Activated CD8-positive, alpha-beta memory T cell treated with anti-CD3 and anti-CD28 coated beads, Interleukin-2, amount 50 U/mL, for 48 hours (primary cell): ENCODE measurements at regions not wholly inside any gene's neighbourhood (a gene's known extent, or its start where the extent isn't known, plus 50 kb on each side); places are given as distances from the start of the nearest gene placed in this dataset.
"Not testable (repeated sequence)": the region's sequence is repeated elsewhere in the genome, so short reads cannot be mapped to it uniquely, and the experiment has no call there.

ENCODE experiments used
- DNase-seq: peaks from one replicate; pipeline ENCODE4 v3.0.0-alpha.2; 2020

GRCh38 chr16:9597967-9598730, 506.7 kb downstream of the HAPSTR1 start:
- no peak for DNase-seq

DNA sequence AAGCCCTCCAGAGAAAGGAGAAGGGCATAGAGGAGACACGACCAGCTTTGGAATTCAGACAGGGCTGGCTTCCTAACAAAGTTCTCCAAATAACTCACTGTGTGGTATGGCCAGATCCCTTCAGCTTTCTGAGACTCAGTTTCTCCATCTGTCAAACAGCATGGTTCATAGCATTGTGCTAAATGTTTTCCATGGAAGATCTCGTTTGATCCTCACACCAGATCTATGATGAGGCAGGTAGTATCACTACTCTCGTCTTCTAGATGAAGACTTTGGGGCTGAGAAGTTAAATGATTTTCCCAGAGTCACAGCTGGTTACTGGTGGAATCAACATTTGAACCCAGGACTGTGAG, 507.3 kb downstream of the HAPSTR1 start:
- DNase-seq, result no peak

DNA sequence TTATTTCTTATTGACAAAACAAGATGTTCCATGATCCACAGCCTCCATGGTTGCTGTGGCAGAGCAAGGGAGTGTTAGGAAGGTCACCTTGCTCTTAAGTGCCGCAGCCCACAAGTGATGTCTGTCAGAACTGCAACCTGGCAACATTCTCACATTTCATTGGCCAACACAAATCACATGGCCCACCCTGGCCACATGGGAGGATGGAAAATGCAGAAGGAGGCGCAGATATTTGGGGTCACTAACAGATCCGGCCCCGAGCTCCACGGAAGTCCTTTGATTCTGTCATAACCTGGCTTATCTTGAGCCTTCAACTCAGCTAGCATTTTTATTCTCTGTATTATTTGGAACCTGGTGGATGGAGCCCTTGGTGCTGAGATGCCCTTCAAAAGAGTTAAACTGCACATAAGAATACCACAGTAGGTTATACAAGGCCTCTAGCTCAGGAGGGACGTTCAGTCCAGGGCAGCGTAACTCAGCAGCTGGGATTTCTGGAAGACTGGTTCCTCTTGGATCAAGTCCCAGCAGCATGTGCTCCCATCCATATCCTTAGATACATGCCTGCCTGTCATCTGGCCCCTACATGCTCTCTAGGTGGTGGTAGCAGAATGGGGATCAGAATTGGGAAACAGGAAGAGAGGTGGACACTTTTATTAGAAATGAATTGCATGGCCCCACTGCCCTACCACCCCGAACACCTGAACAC, 508.1 kb downstream of the HAPSTR1 start:
- DNase-seq, result no peak

GRCh38 chr16:9602189-9602588, 510.7 kb downstream of the HAPSTR1 start:
- no peak for DNase-seq

GRCh38 chr16:9603316-9603715, 511.9 kb downstream of the HAPSTR1 start:
- no peak for DNase-seq

DNA sequence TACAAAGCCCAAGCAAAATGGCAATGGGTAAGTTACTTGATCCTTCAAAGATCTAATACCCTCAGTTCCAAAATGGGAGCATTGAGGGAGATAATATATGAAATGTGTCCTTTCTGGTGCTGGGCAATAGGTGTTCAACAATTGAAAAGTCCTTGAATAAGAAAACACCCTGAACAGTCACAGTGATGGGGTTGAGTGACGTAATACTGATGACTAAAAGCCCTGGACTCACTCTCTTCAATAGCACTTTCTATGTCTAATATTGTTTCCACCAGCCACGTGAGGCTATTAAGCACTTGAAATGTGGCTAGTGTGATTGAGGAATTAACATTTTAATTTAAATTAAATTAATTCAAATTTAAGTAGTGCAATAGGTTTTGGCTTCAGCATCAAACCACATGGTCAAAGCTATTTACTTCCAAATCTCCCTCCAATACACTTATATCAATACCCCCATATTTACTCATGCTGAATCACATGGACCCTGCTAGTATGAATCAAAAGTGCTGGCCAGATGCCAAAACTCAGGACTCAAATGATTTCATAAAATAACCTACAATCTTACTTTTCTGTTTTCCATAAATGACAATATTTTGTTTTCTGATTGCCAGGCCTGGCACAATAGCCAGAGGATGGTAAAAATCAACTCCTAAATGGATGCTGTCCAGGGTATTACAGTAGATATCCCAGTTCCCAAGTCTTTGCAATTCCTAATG, 516.2 kb downstream of the HAPSTR1 start:
- no peak for DNase-seq

DNA sequence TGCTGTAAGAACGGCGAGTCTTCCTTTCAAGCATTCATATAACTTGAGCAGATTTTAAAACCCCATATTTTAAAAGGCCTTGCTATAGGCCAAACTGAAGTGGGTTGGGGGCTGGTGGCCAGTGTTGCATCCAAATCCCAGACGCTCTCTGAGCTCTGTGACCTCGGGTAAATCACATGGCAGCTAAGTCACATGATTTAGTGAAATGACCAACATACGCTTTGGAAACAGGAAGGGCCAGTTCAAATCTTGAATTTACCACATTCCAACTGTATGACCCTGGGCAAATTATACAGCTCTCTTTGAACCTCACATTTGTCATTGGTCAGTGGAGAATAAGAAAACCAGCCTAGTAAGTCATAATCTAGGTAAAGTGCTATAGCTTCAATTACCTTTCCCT, 519.3 kb downstream of the HAPSTR1 start:
- DNase-seq, result no peak

DNA sequence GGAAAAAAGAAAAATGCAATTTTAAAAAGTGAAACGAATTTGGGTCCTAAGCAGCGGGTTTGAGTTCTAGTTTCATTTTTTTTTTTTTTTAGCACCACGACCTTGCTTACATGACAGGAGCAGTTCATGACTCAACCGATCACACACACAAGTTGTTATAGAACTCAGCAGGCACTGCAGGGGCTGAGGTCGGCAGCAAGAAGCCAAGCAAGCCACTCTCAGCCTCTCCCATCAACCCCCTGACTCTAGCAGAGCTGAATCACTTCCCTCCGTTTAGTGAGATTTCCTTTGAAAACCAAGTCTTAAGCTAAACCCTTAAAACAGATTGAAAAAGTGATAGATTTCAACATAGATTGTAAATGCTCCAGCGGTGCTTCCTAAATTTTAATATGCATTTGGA, 520.8 kb downstream of the HAPSTR1 start:
- no peak for DNase-seq

- DNase-seq, result no peak
Observed at GRCh38 chr16:9614389-9614788, 522.9 kb downstream of the HAPSTR1 start.

DNA sequence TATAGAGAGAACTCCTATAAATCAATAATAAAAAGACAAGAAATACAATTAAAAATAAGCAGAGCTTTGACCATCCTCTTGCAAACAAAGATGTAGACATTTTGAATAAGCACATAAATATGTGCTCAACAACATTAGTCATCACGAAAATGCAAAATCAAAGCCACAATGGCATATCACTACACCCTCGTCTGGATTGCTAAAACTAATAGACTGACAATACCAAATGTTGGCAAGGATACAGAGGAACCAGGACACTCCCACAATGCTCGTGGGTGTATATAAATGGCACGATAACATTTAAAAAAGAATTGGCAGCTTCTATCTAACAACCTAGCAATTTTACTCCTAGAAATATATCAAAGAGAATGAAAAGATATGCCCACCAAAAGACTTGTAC, 530.8 kb downstream of the HAPSTR1 start:
- no peak for DNase-seq

DNA sequence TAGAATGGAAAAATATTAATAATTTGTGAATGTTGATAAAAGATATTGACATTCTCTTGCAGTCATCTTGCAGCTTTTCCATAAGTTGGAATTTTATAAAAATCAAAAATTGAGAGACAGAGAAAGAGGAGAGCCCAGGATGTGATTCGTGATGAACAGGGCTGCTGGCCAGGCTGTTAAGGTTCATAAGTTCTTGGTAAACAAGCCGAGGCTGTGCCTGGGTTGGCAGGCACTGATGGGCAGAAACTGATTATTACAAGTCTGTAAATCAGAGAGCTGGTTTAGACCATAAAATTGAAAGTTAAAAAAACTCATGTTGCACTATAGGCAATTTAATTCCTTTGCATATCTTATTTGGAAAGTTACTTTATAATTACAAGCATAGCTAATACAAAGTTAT, 533.7 kb downstream of the HAPSTR1 start:
- DNase-seq, result no peak

DNA sequence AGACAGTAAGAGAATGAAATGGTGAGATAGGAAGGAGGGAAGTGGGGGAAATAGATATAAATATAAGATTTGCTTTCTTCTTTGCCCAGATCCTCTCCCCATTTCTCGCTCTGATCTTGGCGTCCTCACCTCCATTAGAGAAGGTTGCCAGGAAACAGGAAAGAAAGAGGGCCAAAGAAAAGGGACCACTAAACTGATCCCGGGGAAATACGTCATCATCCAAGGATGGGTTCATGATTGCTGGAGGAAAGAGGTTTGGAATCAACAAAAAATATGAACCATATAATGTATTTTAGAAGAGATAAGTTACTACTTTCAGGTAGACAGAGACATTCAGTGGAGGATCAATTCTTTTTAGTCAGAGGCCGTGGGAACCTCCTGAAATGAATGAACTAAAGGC, 536.0 kb downstream of the HAPSTR1 start:
- DNase-seq, result no peak

DNA sequence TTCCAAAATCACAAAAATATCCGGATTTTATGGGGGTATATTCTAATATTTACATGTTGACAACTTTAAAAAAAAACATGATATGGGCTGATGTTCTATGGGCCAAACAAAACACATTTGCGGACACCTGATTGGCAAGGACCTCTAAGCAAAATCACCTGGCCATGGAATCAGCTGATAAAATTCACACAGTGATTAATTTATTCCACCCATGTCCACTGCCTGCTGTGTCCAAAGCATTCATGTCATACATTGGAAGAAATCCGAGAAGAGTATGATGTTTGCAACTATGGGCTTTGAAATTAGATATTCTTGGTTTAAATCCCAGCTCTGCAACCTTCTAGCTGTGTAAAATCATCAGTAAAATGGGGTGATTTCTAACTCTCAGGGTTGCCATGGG, 538.7 kb downstream of the HAPSTR1 start:
- no peak for DNase-seq

GRCh38 chr16:9630985-9631384, 539.5 kb downstream of the HAPSTR1 start:
- DNase-seq, result no peak

DNA sequence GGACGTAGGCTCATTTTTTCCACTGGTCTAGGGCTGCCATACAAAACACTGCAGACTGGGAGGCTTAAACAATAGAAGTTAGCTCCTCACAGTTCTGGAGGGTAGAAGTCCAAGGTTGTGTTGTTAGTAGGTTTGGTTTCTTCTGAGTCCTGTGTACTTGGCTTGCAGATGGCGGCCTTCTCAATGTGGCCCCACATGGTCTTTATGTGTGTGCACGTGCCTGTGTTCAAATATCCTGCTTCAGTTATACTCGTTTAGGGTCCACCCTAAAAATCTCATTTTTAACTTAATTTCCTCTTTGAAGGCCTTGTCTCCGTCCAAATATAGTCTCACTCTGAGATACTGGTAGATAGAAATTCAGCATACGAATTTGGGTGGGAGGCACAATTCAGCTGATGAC, 542.4 kb downstream of the HAPSTR1 start:
- DNase-seq, result no peak

DNA sequence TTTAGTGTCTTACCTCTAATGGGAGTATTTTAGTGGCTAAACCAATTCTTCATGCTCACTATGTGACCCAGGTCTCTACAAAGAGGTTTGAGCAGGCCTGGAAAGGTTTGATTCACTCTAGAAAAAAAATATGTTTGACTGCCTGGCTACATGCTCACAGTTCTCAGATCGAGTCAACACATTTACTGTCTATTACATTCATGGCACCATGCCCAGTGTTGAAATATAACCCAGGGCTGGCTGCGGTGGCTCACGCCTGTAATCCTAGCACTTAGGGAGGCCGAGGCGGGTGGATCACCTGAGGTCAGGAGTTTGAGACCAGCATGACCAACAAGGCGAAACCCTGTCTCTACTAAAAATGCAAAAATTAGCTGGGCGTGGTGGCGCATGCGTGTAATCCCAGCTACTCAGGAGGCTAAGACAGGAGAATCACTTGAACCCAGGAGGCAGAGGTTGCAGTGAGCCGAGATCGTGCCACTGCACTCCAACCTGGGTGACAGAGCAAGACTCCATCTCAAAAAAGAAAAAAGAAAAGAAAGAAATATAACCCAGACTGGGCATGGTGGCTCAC, 543.8 kb downstream of the HAPSTR1 start:
- not testable (repeated sequence) for DNase-seq

GRCh38 chr16:9644258-9644657, 538.0 kb downstream of the GRIN2A start:
- DNase-seq, result no peak

DNA sequence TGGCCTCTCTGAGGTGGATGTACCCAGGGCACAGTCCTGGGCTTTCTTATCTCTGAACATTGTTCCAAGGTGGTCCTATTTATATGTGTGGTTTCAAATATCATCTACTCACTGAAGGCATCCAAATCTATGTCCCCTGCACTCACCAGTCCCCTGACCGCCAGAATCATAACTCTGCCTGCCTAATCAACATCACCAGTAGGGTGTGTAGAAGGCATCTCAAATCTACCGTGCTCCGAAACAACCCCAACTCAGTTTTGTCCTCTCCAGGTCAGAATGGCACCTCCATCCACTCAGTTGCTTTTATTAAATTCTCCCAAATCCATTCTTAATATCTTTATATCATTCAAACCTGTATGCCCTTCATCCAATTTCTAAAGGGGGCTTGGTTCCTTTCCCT, 536.3 kb downstream of the GRIN2A start:
- DNase-seq, result no peak

GRCh38 chr16:9647981-9648701, 534.1 kb downstream of the GRIN2A start:
- no peak for DNase-seq

- no peak for DNase-seq
Observed at GRCh38 chr16:9650284-9650683, 531.9 kb downstream of the GRIN2A start.

- no peak for DNase-seq
Observed at GRCh38 chr16:9655051-9655450, 527.2 kb downstream of the GRIN2A start.

DNA sequence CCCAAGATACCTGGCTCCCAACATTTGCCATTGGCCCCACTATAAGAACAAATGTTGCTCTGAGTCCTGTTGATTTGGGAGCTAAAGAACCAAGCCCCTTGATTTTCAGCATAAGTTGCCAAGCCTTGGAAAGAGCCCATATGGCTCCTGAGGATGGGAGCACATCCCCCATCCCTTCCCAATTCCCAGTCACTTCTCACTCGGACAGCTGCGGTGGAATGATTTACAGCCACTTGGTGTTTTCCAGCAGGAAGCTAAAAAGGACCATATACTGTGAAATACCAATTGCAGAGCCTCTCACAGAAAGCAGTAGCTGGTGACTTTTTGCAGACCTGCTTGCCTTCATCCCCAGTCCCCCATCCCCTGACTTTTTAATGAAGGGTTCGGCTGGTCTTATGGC, 524.6 kb downstream of the GRIN2A start:
- no peak for DNase-seq

DNA sequence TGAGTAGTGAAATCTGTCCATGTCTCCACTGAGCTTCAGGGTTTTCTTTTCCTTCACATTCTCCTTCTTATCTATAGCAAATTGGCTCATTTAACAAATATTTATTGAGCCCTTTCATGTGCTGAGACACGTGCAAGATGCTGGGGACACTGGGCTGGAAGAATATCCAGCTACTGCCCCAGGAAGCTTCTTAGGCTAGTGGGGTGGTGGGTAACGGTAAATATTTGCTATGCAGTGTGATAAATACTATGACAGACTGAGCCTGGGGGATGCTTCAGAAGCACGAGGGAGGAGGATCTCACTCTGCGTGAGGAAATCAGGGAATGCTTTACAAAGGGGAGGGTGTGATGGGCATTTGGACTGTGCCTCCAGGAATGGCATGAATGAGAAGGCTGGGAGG, 524.1 kb downstream of the GRIN2A start:
- DNase-seq, result no peak
